GM19455 (cell line): ENCODE measurements at regions not wholly inside any gene's neighbourhood (a gene's known extent, or its start where the extent isn't known, plus 50 kb on each side); places are given as distances from the start of the nearest gene placed in this dataset.

Experiments used
- ATAC-seq: cut with Tn5 transposase; IDR thresholded peaks from one replicate; pipeline ENCODE4 v1.9.1; 2021; ENCODE audit not compliant: unreplicated experiment

DNA sequence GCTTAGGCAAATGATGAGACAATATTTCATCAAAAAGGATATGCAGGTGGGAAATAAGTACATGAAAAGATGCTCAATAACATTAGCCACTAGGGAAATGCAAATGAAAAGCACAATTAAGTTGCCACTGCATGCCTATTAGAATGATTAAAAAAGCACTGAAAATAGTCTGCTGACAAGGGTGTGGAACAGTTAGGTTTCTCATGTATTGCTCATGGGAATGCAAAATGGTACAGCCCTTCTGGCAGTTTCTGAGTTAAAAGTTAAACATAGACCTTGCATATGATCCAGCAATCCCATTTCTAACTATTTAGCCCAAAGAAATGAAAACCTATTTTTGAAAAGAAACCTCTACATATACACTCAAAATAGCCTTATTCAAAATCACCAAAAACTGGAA, 393.0 kb downstream of the BMP4 start:
- no peak for ATAC-seq

DNA sequence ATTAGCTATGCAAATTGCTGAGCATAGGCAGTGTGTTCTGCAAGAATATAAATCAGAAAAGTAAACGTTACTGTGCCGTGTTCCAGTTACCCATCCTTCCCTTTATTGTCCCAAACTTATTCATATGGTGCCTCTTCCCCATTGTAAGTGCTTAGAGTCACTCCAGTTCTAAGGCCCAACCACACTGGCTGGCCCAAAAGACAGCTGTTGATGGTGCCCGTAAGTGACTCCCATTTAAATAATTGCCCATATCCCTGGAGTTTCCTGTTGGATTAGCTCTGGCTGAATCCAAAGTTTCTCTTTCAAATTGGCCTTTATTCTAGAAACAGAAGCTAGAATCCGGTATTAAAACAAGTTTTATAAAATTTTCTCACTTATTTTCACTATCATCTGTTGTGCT, 400.1 kb upstream of the DDHD1 start:
- no peak for ATAC-seq

DNA sequence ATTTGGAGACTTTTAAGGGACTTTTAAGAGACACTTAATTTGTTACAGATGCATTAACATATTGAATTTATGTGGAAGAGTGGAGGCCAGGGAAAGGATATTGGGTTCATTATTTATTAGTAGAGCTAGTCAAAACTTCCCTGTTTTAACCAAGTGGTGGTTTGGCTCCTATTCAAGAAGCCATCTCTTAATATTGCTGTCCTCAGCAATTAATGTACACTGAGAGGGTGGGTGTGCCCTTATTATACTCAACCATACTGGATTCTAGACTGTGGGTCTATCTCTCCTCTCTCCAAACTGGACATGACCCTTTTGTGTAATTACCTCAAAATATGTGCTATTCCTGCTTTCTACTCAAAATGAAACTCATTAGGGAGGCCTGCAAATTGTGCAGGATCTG, 398.7 kb upstream of the DDHD1 start:
- no peak for ATAC-seq

DNA sequence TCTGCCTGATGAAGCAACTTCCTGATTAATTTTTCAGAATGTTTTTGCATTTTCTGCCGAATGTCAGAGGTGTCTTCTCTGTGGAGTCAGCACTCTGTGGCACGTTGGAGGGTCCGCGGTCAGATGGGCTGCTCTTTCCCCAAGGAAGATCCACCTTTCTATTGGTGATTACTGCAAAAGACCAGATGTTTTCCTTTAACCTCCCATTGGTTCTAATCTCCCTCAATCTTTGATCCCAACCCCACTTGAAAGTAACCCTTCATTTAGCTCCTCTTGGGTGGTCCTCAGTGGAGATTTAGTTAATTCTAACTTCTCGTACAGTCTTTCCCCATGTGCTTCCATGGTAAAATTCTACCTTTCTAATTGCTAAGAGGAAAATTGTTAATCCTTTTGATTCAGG, 397.7 kb upstream of the DDHD1 start:
- no peak for ATAC-seq

DNA sequence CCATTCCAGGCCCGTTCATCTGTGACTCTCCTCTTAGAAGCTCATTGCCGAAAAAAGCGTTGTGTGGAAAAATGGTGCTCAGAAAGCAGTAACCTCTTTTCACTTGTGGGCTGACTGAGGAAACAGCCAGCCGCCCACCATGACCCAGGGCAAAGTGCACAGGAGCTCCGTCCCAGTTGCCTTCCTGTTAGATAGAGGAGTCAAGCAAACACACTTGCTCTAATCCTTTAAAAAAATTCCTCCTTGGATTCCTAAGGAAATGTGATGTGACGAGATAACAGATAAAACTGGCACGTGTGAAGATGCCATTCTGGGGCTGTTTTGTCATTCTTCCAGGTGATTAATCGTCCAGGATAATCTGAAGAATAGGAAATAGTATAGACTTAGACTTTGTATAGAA, 396.8 kb upstream of the DDHD1 start:
- no peak for ATAC-seq

DNA sequence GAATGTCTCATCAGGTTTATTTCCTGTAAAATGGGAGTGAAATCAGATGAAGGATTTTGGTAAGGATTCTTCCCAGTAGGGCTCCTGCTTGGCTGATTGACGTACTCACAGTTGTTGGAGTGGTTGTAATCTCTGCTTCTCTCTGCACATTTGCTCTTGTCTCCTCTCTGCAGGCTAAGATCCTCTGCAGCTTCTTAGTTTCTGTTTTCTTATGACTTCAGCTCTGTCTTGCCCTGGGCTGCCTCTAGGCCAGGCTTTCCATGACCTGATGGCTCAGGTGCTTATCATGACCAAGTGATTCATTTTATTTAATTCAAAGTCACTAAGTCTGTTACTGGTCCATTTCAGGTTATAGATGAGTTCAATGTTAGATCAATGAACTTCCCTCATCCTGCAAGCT, 394.5 kb upstream of the DDHD1 start:
- ATAC-seq = no peak

DNA sequence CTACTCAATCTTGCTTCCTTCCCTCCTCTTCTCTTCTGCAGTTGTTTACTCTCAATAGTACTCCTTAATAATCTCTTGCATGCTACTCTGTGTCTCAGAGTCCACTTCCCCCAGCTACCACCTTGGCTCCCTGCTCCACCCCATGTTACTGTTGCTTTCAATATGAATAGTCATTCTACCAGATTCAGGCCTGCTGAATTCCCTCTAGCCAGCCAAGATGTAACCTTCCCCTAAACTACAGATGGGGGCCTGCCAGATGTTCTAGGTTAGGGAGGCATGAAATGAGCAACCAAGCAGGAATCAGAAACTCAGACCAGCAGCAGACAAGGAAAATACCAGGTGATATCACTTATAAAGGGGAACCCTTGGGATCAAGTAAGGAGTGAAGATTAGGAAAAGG, 392.1 kb upstream of the DDHD1 start:
- no peak for ATAC-seq

DNA sequence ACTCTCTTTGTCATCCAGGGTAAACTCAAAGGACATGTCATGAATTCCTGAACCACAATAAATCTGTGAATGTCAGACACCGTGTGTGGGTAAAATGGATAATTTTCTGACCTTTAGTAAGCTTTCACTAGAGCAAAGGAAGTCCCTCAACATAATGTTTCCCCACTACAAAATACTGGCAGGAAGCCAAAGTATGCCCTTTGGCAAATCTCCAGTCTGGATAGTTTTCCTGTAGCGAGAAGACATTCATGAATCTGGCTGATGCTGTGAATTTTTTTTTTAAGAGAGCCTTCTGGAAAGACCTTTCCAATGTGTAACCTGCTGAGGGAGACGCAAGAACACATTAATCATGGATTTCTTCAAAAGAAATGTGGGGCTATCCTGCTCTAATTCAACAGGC, 389.6 kb upstream of the DDHD1 start:
- no peak for ATAC-seq

DNA sequence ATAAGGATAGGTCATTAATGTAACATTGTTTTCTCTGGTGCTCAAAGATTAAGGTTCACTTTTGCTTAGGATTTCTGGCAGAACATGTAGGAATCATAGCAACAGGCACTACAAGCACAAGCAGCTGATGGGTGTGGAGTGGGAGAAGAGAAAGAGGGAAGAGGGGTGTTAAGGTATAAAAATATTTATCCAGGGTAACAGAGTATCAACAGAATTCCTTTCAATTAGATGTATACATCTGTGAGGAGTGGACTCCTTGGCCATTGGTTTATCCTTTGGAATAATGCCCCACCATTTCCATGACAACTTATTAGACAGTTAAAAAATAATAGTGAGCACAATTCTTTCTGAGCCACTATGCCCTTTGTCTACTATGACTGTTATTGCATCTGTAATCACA, 388.3 kb upstream of the DDHD1 start:
- no peak for ATAC-seq

DNA sequence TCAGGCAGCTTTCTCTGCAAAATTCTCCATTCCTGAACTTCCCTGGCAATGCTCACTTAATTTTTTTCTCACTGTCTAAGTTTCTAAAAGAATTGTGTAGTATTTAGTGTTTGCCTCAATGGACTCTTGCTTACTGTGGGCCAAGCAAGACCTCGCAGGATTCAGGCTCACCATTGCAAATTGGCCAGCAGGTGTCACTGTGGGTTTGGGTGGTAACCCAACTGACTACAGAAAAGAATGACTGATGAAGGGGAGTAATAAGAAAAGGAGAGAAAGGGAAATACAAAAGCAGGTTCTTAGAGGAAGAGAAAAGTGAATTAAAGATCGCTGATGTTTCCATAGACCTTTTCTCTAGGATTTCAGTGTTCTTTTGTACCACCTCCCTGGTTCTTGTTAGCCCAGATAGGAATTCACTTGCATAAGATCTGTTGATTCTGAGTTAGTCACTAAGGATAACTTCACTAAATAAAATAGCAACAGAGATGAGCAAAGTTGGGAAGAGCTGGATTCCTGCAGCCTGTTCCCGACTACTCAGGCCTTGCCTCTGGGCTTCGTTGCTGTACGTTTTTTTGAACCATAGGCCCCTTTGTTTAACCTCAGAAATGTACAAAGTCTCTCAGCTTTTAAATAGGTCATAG, 386.5 kb upstream of the DDHD1 start:
- ATAC-seq = no peak

DNA sequence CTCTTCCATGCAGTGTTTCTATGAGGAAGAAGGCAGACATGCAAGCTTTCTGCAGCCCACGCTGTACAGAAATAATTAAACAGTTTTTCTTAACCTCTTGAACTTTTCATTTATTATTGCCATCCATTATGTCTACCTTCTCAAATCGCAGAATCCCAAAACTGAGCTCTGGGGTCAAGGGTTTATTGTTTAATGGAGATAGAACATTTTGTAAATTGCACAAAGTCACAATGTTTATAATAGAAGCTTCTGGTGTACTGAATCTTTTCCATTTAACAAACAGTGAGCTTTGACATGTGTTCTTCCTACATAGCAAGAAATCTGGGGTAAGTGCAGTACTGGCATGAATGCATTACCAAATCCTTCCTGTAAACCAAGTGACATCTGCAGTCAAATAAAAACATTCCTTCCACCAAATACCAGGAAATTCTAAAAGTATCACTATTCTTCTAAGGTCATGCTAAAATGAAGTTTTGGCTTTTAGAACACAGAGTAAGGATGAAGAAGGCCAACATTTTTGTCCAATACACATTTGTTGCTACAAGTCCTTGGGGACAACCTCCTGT, 385.3 kb upstream of the DDHD1 start:
- no peak for ATAC-seq

DNA sequence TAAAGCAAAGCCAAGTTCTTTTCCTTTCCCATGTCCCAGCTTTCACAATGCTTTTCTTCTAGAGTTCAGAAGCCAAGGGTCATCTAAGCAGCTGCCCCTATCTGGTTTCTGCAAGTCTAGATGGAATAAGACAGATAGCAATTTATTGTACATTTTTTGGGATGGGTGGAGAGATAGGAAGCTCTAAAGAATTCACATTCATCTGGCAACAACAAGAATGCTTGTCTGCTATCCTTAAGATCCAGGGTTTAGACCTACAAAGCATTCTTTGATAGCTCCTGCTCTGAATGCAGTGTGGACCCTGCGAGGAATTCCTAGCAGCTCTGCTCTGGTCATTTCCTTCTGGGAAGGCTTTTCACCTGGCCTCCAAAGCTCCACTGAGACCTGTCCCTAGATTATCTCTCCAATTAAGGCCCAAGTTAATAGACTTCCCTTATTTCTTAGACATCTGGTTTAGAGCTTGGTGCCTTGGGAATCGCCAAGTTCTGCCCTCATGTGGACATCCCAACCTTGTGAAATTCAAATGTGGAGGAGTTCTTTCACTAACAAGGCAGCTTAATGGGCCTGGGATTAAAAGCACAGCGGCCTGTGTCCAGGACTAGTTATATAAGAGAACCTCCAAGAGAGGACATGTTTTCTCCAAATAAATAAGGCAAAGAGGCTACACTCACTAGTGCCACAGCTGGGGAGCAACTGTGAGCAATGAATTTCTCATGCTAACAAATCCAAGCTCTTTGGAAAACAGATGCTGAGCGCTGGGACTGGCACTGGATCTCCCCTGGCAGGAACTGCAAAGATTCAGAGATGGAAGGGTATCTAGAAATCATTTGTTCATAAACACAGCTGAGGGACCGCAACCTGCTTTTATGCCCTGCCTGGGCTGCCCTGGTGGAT, 384.5 kb upstream of the DDHD1 start:
- ATAC-seq = no peak

DNA sequence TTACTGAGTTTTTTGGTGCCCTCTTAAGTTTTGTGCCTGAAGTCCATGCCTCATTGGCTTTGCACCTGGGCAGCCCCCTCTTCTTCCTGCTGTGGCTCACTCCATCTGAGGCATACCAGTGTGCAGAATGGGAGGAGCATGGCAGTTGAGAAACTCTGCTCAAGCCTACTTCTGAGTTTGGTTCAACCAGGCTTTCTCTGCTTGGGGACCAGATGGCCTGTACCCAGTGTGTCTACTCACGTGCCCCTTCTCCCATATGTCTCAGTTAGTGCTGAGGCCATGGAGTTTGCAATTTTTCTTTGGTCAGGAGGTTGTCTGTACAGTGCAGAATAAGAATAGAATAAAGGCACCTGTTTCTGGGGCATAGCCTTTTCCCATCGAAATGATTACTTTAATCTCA, 383.3 kb upstream of the DDHD1 start:
- no peak for ATAC-seq

DNA sequence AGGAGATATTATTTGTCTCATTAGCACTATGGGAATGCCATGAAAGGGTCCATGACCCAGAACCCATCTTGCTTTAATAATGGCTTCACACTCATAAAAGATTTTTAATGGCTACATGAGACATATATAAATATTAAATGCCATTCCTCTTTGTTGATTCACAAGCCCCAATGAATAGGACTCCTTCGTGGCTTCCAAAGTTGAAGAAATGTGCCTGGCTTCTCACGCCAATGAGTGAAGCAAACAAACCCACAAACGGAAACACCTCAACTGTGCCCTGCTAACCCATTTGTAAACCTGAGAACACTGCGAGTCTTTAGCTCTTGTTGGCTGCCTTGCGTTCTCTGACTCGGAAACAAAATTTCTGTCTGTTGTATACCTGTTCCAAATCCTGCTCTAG, 381.7 kb upstream of the DDHD1 start:
- no peak for ATAC-seq

DNA sequence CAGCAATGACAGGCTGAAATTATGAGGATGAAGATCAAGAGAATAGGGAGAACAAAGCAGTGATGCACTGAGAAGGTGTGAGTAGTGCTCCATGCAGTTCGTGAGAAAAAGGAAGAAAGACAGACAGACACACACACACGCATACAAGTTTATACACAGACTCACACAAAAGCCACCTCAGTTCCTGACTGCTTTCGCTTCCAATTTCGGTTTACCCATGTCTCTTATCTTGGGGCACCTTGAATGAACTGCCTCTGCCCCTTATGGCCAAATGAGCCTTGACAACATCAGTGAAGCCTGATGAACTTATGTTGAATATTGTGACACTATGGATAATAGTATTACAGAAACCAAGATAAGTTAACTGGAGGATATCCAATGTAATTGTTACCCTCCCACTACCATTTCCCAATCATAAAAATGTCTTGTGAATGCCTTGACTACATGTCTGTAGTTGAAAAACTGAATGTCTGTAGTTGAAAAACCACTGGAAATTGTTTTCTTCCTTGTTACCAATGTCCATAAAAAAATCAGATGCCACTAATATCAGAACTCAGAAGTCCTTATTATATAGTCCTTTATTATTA, 380.4 kb upstream of the DDHD1 start:
- no peak for ATAC-seq

DNA sequence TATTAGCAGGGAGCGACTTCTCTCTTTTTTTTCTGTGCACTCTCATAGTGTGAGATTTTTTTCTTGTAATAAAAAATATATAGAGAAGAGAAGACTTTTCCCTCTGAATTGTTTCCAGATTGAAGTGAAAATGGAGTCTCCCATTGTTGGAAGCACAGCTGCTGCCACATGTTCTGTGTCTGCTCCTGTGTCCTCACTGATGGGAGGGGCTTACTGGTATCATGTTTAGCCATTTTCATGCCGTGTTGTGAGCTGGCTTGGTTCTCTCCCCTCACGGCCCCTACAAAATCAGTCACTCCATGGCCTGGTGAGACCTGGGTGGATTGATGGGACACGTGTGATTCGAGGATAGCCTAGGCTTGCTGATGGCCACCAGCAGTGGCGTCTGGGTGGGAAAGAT, 379.7 kb upstream of the DDHD1 start:
- no peak for ATAC-seq

DNA sequence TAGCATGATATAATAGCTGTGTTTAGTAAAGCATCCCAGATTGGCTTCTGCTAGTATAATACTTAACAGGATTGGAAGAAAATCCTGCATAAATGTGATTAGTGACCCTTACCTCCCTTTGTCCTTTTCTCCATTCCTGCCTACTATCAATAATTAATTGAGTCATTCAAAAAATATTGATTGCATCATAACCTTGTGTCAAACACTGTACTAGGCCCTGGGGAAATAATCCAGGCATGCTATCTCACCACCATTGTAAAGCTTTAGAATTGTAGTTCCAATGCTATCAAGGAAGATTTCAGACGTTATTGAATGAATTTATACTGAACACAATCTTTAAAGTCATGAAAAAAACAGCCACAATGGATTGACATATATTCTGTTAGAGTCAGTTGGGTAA, 378.6 kb upstream of the DDHD1 start:
- ATAC-seq = no peak

DNA sequence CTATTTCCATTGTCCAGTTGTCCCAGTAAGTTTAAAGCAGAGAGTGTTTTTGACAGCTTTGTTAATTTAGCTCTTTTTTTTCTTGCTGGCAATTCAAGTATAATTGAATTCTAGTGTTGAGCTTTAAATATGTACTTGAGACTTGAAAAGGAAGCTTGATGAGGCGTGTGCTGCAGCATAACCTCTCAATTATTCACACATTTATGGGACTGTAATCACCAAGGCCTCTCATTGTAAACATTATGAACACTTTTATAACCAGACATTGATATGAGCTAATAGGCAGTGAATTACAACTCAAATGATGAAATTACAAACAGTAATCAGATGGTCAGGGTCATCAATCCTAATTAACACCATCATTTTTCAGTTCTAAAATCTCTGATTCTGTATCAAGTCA, 378.0 kb upstream of the DDHD1 start:
- no peak for ATAC-seq

DNA sequence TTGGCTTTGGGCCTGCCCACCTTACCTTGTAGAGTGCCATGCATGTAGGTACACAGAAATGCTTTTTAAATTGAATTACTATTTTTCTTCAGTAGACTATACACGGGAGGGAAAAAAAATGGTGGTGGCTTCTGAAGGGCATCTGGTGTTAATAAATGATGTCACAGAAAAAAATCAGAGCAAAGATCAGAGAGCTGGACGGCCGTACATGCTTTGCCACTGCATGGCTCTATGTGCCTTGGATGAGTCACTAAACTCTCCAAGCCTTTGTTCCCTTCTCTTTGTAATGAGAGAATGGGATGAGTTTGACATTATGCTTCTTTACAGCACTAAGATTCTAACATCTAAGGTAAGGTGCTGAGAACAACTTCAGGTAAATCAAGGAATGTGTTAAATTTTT, 376.4 kb upstream of the DDHD1 start:
- ATAC-seq = no peak

DNA sequence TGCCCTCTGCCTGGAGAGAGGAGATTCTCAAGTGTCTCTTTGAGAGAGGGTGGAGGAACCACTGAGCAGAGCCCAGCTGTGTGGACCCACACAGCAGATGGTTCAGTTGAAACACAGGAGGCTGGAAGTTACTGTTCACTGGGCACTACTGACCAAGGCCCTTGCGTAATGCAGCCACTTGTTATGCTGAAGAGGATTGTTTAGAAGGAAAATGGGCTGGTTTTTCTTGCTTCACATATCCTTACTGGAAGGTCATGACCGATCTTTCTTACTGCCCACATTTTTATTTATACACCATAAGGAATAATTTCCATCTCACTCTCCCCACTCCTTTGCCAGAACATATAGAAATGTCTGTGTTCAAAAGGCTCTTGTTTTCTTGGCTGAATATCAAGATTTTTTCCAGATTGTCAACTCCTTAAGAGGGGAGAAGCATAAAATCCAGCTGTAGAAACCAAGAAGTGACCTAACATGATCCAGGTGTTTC, 375.1 kb upstream of the DDHD1 start:
- ATAC-seq = no peak

DNA sequence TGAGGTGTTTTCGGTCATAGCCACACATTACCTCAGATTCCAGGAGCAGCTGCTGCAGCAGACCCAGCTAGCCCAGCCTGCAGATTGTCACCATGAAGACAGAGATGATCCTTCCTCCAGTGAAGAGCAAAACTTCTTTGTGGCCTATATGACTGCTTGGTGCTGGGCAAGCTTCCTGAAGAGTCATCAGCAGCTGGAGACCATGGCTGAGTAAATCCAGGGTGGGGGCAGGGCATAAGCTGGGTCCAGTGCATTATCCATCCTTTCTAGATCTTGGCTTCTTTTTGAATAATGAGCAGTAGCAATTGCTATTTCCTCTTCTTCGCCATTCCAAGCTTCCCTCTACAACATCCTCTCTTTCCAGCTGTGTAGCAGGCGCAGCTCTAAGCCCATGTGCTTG, 373.1 kb upstream of the DDHD1 start:
- ATAC-seq = no peak

DNA sequence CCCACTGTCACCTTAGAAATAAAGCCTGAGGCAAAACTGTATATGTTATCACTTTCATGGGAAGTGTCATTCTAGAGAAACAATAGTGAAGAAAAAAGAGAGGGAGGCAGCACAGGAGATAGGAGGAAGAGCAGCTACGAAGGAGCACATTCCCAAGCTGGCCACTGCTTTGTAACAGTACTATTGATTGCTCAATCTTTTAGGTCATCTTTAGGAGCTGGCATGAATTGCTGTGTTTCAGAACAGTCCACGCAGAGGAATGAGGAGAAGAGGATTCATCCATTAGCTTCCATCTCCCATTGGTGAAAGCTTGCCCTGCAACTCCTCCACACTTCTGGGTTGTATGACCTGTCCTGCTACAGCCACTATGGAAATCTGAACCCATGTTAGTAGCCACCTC, 372.5 kb upstream of the DDHD1 start:
- no peak for ATAC-seq
